ENCODE measurements at regions not wholly inside any gene's neighbourhood (a gene's known extent, or its start where the extent isn't known, plus 50 kb on each side); places are given as distances from the start of the nearest gene placed in this dataset.
A peak's percentile ranks its signal among the peaks of the same experiment; 100 is the strongest.

DNA sequence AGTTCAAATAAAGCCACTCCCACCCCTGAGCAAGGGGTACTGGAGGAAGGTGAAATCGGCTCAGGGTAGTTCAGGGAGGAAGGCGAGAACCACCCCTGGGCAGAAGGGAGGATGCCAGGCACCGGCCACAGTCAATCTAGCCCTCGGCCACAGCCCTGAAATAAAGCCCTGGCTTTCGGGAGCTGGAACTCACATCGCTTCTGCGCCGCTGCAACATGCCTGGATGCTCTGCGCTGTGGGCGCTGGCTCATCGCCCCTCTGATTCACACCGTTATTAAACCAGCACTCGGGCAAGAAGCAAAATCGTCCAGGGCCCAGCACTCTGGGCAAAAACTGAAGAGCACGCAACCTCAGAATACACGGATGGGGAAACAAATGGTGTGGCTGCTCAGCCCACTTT lies 136.9 kb upstream of the RREB1 start:
- peaks cover 2 to 17% (median 10%) of the 10 kb centered on the region in 3 donors for H3K4me1 ChIP-seq
- intact Hi-C loops (cut with DNase I) = no loop called here
- H3K9me3 ChIP-seq = no peaks in the 10 kb centered on the region
- TF ChIP-seq, protein P1, sequence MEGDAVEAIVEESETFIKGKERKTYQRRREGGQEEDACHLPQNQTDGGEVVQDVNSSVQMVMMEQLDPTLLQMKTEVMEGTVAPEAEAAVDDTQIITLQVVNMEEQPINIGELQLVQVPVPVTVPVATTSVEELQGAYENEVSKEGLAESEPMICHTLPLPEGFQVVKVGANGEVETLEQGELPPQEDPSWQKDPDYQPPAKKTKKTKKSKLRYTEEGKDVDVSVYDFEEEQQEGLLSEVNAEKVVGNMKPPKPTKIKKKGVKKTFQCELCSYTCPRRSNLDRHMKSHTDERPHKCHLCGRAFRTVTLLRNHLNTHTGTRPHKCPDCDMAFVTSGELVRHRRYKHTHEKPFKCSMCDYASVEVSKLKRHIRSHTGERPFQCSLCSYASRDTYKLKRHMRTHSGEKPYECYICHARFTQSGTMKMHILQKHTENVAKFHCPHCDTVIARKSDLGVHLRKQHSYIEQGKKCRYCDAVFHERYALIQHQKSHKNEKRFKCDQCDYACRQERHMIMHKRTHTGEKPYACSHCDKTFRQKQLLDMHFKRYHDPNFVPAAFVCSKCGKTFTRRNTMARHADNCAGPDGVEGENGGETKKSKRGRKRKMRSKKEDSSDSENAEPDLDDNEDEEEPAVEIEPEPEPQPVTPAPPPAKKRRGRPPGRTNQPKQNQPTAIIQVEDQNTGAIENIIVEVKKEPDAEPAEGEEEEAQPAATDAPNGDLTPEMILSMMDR (IDR thresholded peaks at IDR 0.05) = no peak
- WGBS, 2 donors = 95 to 98% methylated on average over 16 of the region's 16 CpGs
- DNase-seq (no peak), FAIRE-seq (no peak), ATAC-seq (no peak)
- H3K36me3 ChIP-seq = no peaks in the 10 kb centered on the region
- H3K4me3 ChIP-seq = no peak overlapping the region
- H3K27ac ChIP-seq = no peak overlapping the region
- no peaks in the 10 kb centered on the region for H3K27me3 ChIP-seq

- DNase-seq (no peak), ATAC-seq (no peak), FAIRE-seq (no peak)
- intact Hi-C loops (cut with DNase I) = no loop called here
- peaks cover 0 to 17% (median 6%) of the 10 kb centered on the region in 3 donors for H3K4me1 ChIP-seq
- H3K27ac ChIP-seq = no peak overlapping the region
- H3K4me3 ChIP-seq = no peak overlapping the region
- no peaks in the 10 kb centered on the region for H3K9me3 ChIP-seq
- 58 to 63% methylated on average over 11 of the region's 11 CpGs for WGBS, 2 donors
- TF ChIP-seq, protein P1 (IDR thresholded peaks at IDR 0.05) = no peak
- no peaks in the 10 kb centered on the region for H3K27me3 ChIP-seq
- no peaks in the 10 kb centered on the region for H3K36me3 ChIP-seq
Measured at GRCh38 chr6:6971369-6971768, 136.4 kb upstream of the RREB1 start.

DNA sequence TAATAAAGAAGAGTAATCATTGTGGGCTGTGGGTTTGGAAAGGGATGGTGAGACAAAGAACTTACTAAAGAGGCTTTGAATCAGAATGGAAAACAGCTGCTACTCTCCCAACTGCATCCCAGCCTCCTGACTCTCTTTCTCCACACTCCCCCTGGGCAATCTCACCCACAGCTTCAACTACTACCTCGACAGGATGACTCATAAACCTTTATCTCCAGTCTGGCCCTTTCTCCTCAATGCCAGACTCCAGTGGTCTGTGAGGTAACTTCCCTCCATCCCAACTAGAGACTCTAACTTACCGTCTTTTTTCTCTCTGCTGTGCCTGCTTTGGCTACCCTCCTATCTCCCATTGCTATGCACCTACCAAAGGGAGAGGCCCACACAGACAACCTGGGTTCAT lies 135.3 kb upstream of the RREB1 start:
- DNase-seq (peak in 1 of 6 donors; percentile 26), ATAC-seq (no peak), FAIRE-seq (no peak)
- Histone ChIP-seq H3K4me1 (peaks cover 0 to 17% (median 4%) of the 10 kb centered on the region in 3 donors), H3K36me3 (no peaks in the 10 kb centered on the region), H3K27ac (no peak overlapping the region), H3K9me3 (no peaks in the 10 kb centered on the region), H3K27me3 (no peaks in the 10 kb centered on the region), H3K4me3 (no peak overlapping the region)
- 52 to 54% methylated on average over 2 of the region's 2 CpGs for WGBS, 2 donors
- intact Hi-C loops (cut with DNase I) = no loop called here
- TF ChIP-seq, protein P1 (IDR thresholded peaks at IDR 0.05) = no peak

DNA sequence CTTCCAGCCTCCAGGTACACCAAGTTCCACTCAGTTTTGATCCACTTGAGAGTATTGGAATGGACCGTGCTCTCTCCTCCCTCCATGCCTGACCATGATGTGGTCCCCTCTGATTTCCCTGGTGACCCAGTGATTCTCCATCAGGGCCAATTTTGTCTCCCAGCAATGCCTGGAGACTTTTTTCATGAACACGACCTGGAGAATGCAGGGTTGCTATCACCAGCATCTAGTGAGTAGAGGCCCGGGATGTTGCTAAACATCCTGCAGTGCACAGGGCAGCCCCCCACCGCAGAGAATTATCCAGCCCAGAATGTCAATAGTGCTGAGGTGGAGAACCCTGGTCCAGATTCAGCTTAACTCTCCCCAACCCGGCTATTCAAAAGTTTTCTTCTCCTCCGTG lies 134.0 kb upstream of the RREB1 start:
- WGBS, 2 donors = 85 to 87% methylated on average over 6 of the region's 6 CpGs
- no peaks in the 10 kb centered on the region for H3K36me3 ChIP-seq
- TF ChIP-seq, protein P1 (IDR thresholded peaks at IDR 0.05) = no peak

GRCh38 chr6:6975459-6976111 lies 132.2 kb upstream of the RREB1 start:
- FAIRE-seq = no peak
- no peak for DNase-seq
- 72 to 80% methylated on average over 6 of the region's 6 CpGs for WGBS, 2 donors
- H3K4me1 ChIP-seq = no peaks in the 10 kb centered on the region
- no peaks in the 10 kb centered on the region for H3K9me3 ChIP-seq
- ATAC-seq = no peak
- H3K27ac ChIP-seq = no peak overlapping the region
- no peaks in the 10 kb centered on the region for H3K36me3 ChIP-seq
- intact Hi-C loops (cut with DNase I) = no loop called here
- TF ChIP-seq, protein P1 (IDR thresholded peaks at IDR 0.05) = no peak
- no peak overlapping the region for H3K4me3 ChIP-seq
- H3K27me3 ChIP-seq = no peaks in the 10 kb centered on the region

More for the DNA sequence above, 134.0 kb upstream of the RREB1 start:
- Histone ChIP-seq H3K27me3 (no peaks in the 10 kb centered on the region), H3K9me3 (no peaks in the 10 kb centered on the region), H3K4me3 (no peak overlapping the region), H3K4me1 (peaks cover 0 to 8% (median 4%) of the 10 kb centered on the region in 3 donors), H3K27ac (no peak overlapping the region)
- intact Hi-C loops (cut with DNase I) = no loop called here
- no peak for DNase-seq
- no peak for FAIRE-seq
- ATAC-seq = no peak

Measured in pancreas (tissue), 10 donors.